IMR-90 (cell line): ENCODE measurements at regions not wholly inside any gene's neighbourhood (a gene's known extent, or its start where the extent isn't known, plus 50 kb on each side); places are given as distances from the start of the nearest gene placed in this dataset.

Source experiments
- ATAC-seq: fragments of 200-7000 bp; cut with Tn5 transposase; 2 replicates; pipeline ENCODE4 v1.9.1; 2020; ENCODE audit warnings: low read depth, mild to moderate bottlenecking, moderate library complexity
- BruUV-seq: library from RNA; stranded (reverse); fragments of 400-500 nt; replicated peaks from 2 replicates; lab custom pipeline; 2021; lab: Mats Ljungman, UMichigan
- CTCF ChIA-PET: fragments of 300-600 bp; formaldehyde crosslinking; extraction: SDS; loops from one replicate; lab custom pipeline; 2021; ENCODE audit warnings: antibody characterized with exemption; lab: Yijun Ruan, JAX
- POLR2A ChIA-PET: fragments of 300-600 bp; sonication (Branson Sonifier 250); formaldehyde crosslinking; loops from one replicate; lab custom pipeline; 2022; ENCODE audit warnings: antibody characterized with exemption; ENCODE audit not compliant: unreplicated experiment; lab: Charles Lee
- DNase-seq: peaks from one replicate; pipeline ENCODE4 v3.0.0; 2013
- H2AFZ ChIP-seq: replicated peaks from 2 replicates; pipeline ENCODE3; 2013; ENCODE audit warnings: low read length, mild to moderate bottlenecking; ENCODE audit not compliant: poor library complexity
- H2AK5ac ChIP-seq: 2 replicates; pipeline ENCODE4 v1.6.1; 2013; ENCODE audit warnings: low read depth, low read length, inconsistent platforms
- H2AK9ac ChIP-seq: replicated peaks from 2 replicates; pipeline ENCODE3; 2013; ENCODE audit warnings: mild to moderate bottlenecking, low read depth, low read length, moderate library complexity; ENCODE audit not compliant: poor library complexity
- H2BK120ac ChIP-seq: 2 replicates; pipeline ENCODE4 v1.6.1; 2013; ENCODE audit warnings: low read depth, low read length, inconsistent platforms
- H2BK15ac ChIP-seq: 3 replicates; pipeline ENCODE4 v1.6.1; 2013; ENCODE audit warnings: low read depth, low read length, inconsistent platforms
- H2BK20ac ChIP-seq: 2 replicates; pipeline ENCODE4 v1.6.1; 2013; ENCODE audit warnings: low read depth, mild to moderate bottlenecking, inconsistent platforms, low read length, moderate library complexity
- H2BK5ac ChIP-seq: 2 replicates; pipeline ENCODE4 v1.6.1; 2013; ENCODE audit warnings: mild to moderate bottlenecking, low read depth, low read length, inconsistent platforms; ENCODE audit not compliant: poor library complexity, severe bottlenecking
- H3K14ac ChIP-seq: replicated peaks from 2 replicates; pipeline ENCODE4 v1.6.1; 2013; ENCODE audit warnings: low read depth, low read length, inconsistent platforms
- H3K18ac ChIP-seq: 2 replicates; pipeline ENCODE4 v1.6.1; 2013; ENCODE audit warnings: low read depth, low read length, control low read depth
- H3K23ac ChIP-seq: 2 replicates; pipeline ENCODE4 v1.6.1; 2013; ENCODE audit warnings: low read depth, low read length, inconsistent platforms
- H3K27ac ChIP-seq: 2 replicates; pipeline ENCODE4 v1.5.1; 2013; ENCODE audit warnings: mild to moderate bottlenecking, control low read depth, low read length; ENCODE audit not compliant: insufficient read depth
- H3K27me3 ChIP-seq: 2 replicates; pipeline ENCODE4 v1.6.1; 2013; ENCODE audit warnings: low read length; ENCODE audit not compliant: control insufficient read depth, insufficient read depth
- H3K36me3 ChIP-seq: 2 replicates; pipeline ENCODE4 v1.6.1; 2013; ENCODE audit warnings: low read length, mixed read lengths; ENCODE audit not compliant: control insufficient read depth, insufficient read depth
- H3K4ac ChIP-seq: 2 replicates; pipeline ENCODE4 v1.6.1; 2013; ENCODE audit warnings: low read depth, low read length, inconsistent platforms
- H3K4me1 ChIP-seq: 2 replicates; pipeline ENCODE4 v1.6.1; 2013; ENCODE audit warnings: low read length, mixed read lengths; ENCODE audit not compliant: control insufficient read depth, insufficient read depth
- H3K4me2 ChIP-seq: 2 replicates; pipeline ENCODE4 v1.6.1; 2013; ENCODE audit warnings: low read depth, mild to moderate bottlenecking, control low read depth, low read length, moderate library complexity
- H3K4me3 ChIP-seq: 2 replicates; pipeline ENCODE4 v1.5.1; 2013; ENCODE audit warnings: low read depth, mild to moderate bottlenecking, control low read depth, low read length, moderate library complexity; ENCODE audit not compliant: insufficient read depth
- H3K56ac ChIP-seq: 2 replicates; pipeline ENCODE4 v1.6.1; 2013; ENCODE audit warnings: low read length, inconsistent platforms; ENCODE audit not compliant: insufficient read depth; ENCODE audit errors: extremely low read depth
- H3K79me1 ChIP-seq, 2 experiments: 2 replicates each; pipeline ENCODE4 v1.6.1; 2013; ENCODE audit warnings: low read length in 2 of 2, inconsistent platforms in 1 of 2, low read depth in 1 of 2
- H3K9ac ChIP-seq: 2 replicates; pipeline ENCODE4 v1.6.1; 2013; ENCODE audit warnings: low read depth, low read length, control low read depth
- H3K9me1 ChIP-seq: 2 replicates; pipeline ENCODE4 v1.6.1; 2013; ENCODE audit warnings: low read length, inconsistent platforms; ENCODE audit not compliant: insufficient read depth
- H3K9me3 ChIP-seq: 2 replicates; pipeline ENCODE4 v1.6.1; 2013; ENCODE audit warnings: low read length; ENCODE audit not compliant: control insufficient read depth, insufficient read depth
- H4K20me1 ChIP-seq: 2 replicates; pipeline ENCODE4 v1.6.1; 2013; ENCODE audit warnings: low read length, inconsistent platforms; ENCODE audit not compliant: insufficient read depth
- H4K5ac ChIP-seq: 2 replicates; pipeline ENCODE4 v1.6.1; 2013; ENCODE audit warnings: mild to moderate bottlenecking, low read depth, low read length, control low read depth
- H4K8ac ChIP-seq, 2 experiments: 2 replicates each; pipeline ENCODE4 v1.6.1; 2013; ENCODE audit warnings: low read depth in 2 of 2, low read length in 2 of 2, control low read depth in 1 of 2, inconsistent platforms in 1 of 2
- H4K91ac ChIP-seq: 2 replicates; pipeline ENCODE4 v1.6.1; 2013; ENCODE audit warnings: low read depth, low read length, inconsistent platforms; ENCODE audit not compliant: insufficient read depth
- BHLHE40 ChIP-seq: fragments of 150-350 bp; IDR thresholded peaks from 2 replicates; pipeline ENCODE4 v1.6.1; 2016; ENCODE audit warnings: mild to moderate bottlenecking, low read depth, low read length
- CEBPB ChIP-seq: IDR thresholded peaks from 2 replicates; pipeline ENCODE4 v1.6.1; 2012; ENCODE audit warnings: low read depth, low read length, improper control_type of control experiment
- CHD1 ChIP-seq: IDR thresholded peaks from 2 replicates; pipeline ENCODE4 v1.6.1; 2012; ENCODE audit warnings: low read depth, low read length, improper control_type of control experiment
- CTCF ChIP-seq: conservative IDR thresholded peaks from 2 replicates; pipeline ENCODE4 v1.5.1; 2012; ENCODE audit warnings: mild to moderate bottlenecking, low read depth, low read length, improper control_type of control experiment
- FOS ChIP-seq: fragments of 150-350 bp; IDR thresholded peaks from 2 replicates; pipeline ENCODE4 v1.6.1; 2016; ENCODE audit warnings: low read depth, low read length
- MAFK ChIP-seq: IDR thresholded peaks from 2 replicates; pipeline ENCODE4 v1.6.1; 2012; ENCODE audit warnings: low read depth, low read length, improper control_type of control experiment
- MAZ ChIP-seq: IDR thresholded peaks from 2 replicates; pipeline ENCODE4 v1.6.1; 2012; ENCODE audit warnings: low read depth, mild to moderate bottlenecking, low read length, improper control_type of control experiment, moderate library complexity, borderline replicate concordance
- MXI1 ChIP-seq: IDR thresholded peaks from 2 replicates; pipeline ENCODE4 v1.6.1; 2012; ENCODE audit warnings: low read depth, mild to moderate bottlenecking, low read length, moderate library complexity, borderline replicate concordance
- NFE2L2 ChIP-seq: fragments of 150-350 bp; IDR thresholded peaks from 2 replicates; pipeline ENCODE4 v1.6.1; 2016; ENCODE audit warnings: low read depth, mild to moderate bottlenecking, low read length
- POLR2A ChIP-seq: IDR thresholded peaks from 2 replicates; pipeline ENCODE4 v1.6.1; 2012; ENCODE audit warnings: mild to moderate bottlenecking, low read depth, low read length
- RAD21 ChIP-seq: IDR thresholded peaks from 2 replicates; pipeline ENCODE4 v1.6.1; 2012; ENCODE audit warnings: low read length, improper control_type of control experiment
- RCOR1 ChIP-seq: IDR thresholded peaks from 2 replicates; pipeline ENCODE4 v1.6.1; 2012; ENCODE audit warnings: mild to moderate bottlenecking, low read length, improper control_type of control experiment; ENCODE audit not compliant: insufficient replicate concordance
- RFX5 ChIP-seq: IDR thresholded peaks from 2 replicates; pipeline ENCODE4 v1.8.0; 2012; ENCODE audit warnings: low read depth, mild to moderate bottlenecking, low read length, moderate library complexity
- SMC3 ChIP-seq: fragments of 150-350 bp; IDR thresholded peaks from 2 replicates; pipeline ENCODE4 v1.6.1; 2016; ENCODE audit warnings: low read depth, mild to moderate bottlenecking, antibody characterized with exemption, low read length, moderate library complexity
- WGBS, 2 experiments: methylation state at CpG; one replicate each; pipeline versions ENCODE4 v1.1.5 to v1.1.7; 2013; ENCODE audit warnings: missing lambda C conversion rate in 2 of 2; ENCODE audit not compliant: insufficient read length in 1 of 2; ENCODE audit errors: extremely low coverage in 2 of 2; 5-methylcytosine and 5-hydroxymethylcytosine counted together
- dilution Hi-C: fragments of 300-500 bp; cut with HindIII; formaldehyde crosslinking; loops from one replicate; pipeline ENCODE4 v1.14.3; 2018; ENCODE audit warnings: low sequenced_read_pairs; ENCODE audit not compliant: unreplicated experiment
- in situ Hi-C: fragments of 300-500 bp; cut with MboI; formaldehyde crosslinking; loops from 3 replicates; pipeline ENCODE4 v1.14.3; 2019; ENCODE audit warnings: low sequenced_read_pairs, inconsistent platforms, mixed read lengths
- intact Hi-C: fragments of 100-400 bp; cut with micrococcal nuclease; formaldehyde crosslinking; loops from 2 replicates; pipeline ENCODE4 v1.10.0; 2022
- TF ChIP-seq, protein P1 (sequence below): fragments of 150-350 bp; IDR thresholded peaks from 2 replicates; pipeline ENCODE4 v1.6.1; 2016; ENCODE audit warnings: low read depth, mild to moderate bottlenecking, low read length, moderate library complexity, borderline replicate concordance
- TF ChIP-seq, protein P2 (sequence below): fragments of 150-350 bp; IDR thresholded peaks from 2 replicates; pipeline ENCODE4 v1.6.1; 2017; ENCODE audit warnings: mild to moderate bottlenecking, antibody characterized with exemption, low read length, low read depth

DNA sequence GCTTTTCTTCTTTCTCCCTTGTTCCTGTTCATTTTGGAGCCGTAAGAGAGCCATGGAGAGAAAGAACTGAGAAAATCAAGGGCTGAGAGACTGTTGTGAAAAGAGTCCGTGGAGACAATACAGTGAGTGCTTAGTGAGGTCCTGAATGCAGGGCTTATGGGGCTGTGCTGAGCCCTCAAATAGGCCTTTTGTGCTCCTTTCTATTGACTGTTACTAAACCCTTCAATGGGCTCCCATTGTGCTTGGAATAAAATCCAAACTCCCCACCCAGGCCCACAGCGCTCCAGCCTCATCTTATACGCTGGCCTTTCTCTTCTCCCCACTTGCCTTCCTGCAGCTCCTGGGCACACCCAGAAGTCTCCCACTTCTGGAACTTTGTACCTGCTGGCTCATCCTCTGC, 243.1 kb upstream of the HABP2 start:
- in situ Hi-C loops: no loop called here
- H3K79me1 ChIP-seq: no peaks in the 10 kb centered on the region
- TF ChIP-seq, protein P1, sequence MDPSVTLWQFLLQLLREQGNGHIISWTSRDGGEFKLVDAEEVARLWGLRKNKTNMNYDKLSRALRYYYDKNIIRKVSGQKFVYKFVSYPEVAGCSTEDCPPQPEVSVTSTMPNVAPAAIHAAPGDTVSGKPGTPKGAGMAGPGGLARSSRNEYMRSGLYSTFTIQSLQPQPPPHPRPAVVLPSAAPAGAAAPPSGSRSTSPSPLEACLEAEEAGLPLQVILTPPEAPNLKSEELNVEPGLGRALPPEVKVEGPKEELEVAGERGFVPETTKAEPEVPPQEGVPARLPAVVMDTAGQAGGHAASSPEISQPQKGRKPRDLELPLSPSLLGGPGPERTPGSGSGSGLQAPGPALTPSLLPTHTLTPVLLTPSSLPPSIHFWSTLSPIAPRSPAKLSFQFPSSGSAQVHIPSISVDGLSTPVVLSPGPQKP: no peak
- TF ChIP-seq, protein P2, sequence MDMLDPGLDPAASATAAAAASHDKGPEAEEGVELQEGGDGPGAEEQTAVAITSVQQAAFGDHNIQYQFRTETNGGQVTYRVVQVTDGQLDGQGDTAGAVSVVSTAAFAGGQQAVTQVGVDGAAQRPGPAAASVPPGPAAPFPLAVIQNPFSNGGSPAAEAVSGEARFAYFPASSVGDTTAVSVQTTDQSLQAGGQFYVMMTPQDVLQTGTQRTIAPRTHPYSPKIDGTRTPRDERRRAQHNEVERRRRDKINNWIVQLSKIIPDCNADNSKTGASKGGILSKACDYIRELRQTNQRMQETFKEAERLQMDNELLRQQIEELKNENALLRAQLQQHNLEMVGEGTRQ: no peak
- TF ChIP-seq MAFK (no peak), FOS (no peak), CHD1 (no peak), CEBPB (no peak), NFE2L2 (no peak), MAZ (no peak), RFX5 (no peak), POLR2A (no peak), SMC3 (no peak), BHLHE40 (no peak), MXI1 (no peak), RAD21 (no peak), RCOR1 (no peak), CTCF (no peak)
- H3K56ac ChIP-seq: no peak overlapping the region
- H3K36me3 ChIP-seq: no peaks in the 10 kb centered on the region
- no peak overlapping the region for H3K23ac ChIP-seq
- H3K4ac ChIP-seq: no peak overlapping the region
- dilution Hi-C loops: no loop called here
- H2BK120ac ChIP-seq: no peak overlapping the region
- H2AFZ ChIP-seq: no peak overlapping the region
- intact Hi-C loops: loop anchor here (10.0 kb wide), 1 partner anchor 355 kb away; the partner anchor contains the start of gene TCF7L2
- CTCF ChIA-PET: no interaction called here
- DNase-seq (no peak), ATAC-seq (no peak)
- no peak overlapping the region for H3K27ac ChIP-seq
- H2AK5ac ChIP-seq: no peak overlapping the region
- H4K8ac ChIP-seq: no peak overlapping the region
- POLR2A ChIA-PET: no interaction called here
- H3K9me3 ChIP-seq: no peaks in the 10 kb centered on the region
- no peaks in the 10 kb centered on the region for H3K4me1 ChIP-seq
- H2BK5ac ChIP-seq: no peak overlapping the region
- WGBS, 2 experiments: 100% methylated on average over 2 of the region's 4 CpGs; no CpG with 5 or more reads in 1 of the 2 experiments
- no peak overlapping the region for H3K4me2 ChIP-seq
- no peak overlapping the region for H3K4me3 ChIP-seq
- H2BK20ac ChIP-seq: no peak overlapping the region
- no peak overlapping the region for H2BK15ac ChIP-seq
- BruUV-seq: no TSS peak
- H4K91ac ChIP-seq: no peak overlapping the region
- H4K20me1 ChIP-seq: no peaks in the 10 kb centered on the region
- H3K18ac ChIP-seq: no peak overlapping the region
- peaks cover 5% of the 10 kb centered on the region for H3K27me3 ChIP-seq
- no peak overlapping the region for H4K5ac ChIP-seq
- H3K14ac ChIP-seq: no peak overlapping the region
- no peak overlapping the region for H3K9ac ChIP-seq
- H3K9me1 ChIP-seq: no peaks in the 10 kb centered on the region
- no peak overlapping the region for H2AK9ac ChIP-seq
